CD4-positive, alpha-beta T cell treated with Interferon alpha-2 for 1 hour (primary cell): ENCODE measurements at regions not wholly inside any gene's neighbourhood (a gene's known extent, or its start where the extent isn't known, plus 50 kb on each side); places are given as distances from the start of the nearest gene placed in this dataset.
"Not testable (repeated sequence)": the region's sequence is repeated elsewhere in the genome, so short reads cannot be mapped to it uniquely, and the experiment has no call there.

Source experiments
- DNase-seq, 2 donors: peaks; one replicate each; pipeline ENCODE4 v3.0.0-alpha.2; 2020 to 2022

- no peak for DNase-seq
Measured at GRCh38 chr5:86981898-86982297, 285.8 kb upstream of the RASA1 start.

- DNase-seq, result no peak
Measured at GRCh38 chr5:86983208-86983607, 284.5 kb upstream of the RASA1 start.

GRCh38 chr5:86986837-86987236 is 280.8 kb upstream of the RASA1 start:
- DNase-seq, result peak in 1 of 2 donors; percentile 13

- DNase-seq, result no peak
Measured at GRCh38 chr5:86997516-86997915, 270.2 kb upstream of the RASA1 start.

- DNase-seq, result no peak
Measured at GRCh38 chr5:86999951-87000350, 267.7 kb upstream of the RASA1 start.

- DNase-seq, result no peak
Measured at GRCh38 chr5:87002485-87002884, 265.2 kb upstream of the RASA1 start.

- no peak for DNase-seq
Measured at GRCh38 chr5:87004101-87004500, 263.6 kb upstream of the RASA1 start.

GRCh38 chr5:87007737-87008136 is 259.9 kb upstream of the RASA1 start:
- DNase-seq, result no peak

GRCh38 chr5:87008751-87009560 is 258.7 kb upstream of the RASA1 start:
- DNase-seq, result no peak

GRCh38 chr5:87010736-87011135 is 256.9 kb upstream of the RASA1 start:
- DNase-seq, result no peak

- no peak for DNase-seq
Measured at GRCh38 chr5:87015901-87016300, 251.8 kb upstream of the RASA1 start.

GRCh38 chr5:87020099-87020934 is 247.4 kb upstream of the RASA1 start:
- DNase-seq, result peak; percentile 6 to 32

GRCh38 chr5:87022415-87022814 is 245.3 kb upstream of the RASA1 start:
- DNase-seq, result no peak

GRCh38 chr5:87027570-87027969 is 240.1 kb upstream of the RASA1 start:
- DNase-seq, result no peak

GRCh38 chr5:87029951-87030350 is 237.7 kb upstream of the RASA1 start:
- DNase-seq, result no peak

GRCh38 chr5:87030699-87031098 is 237.0 kb upstream of the RASA1 start:
- DNase-seq, result no peak

GRCh38 chr5:87034557-87034956 is 233.1 kb upstream of the RASA1 start:
- DNase-seq, result no peak

- no peak for DNase-seq
Measured at GRCh38 chr5:87042554-87042953, 225.1 kb upstream of the RASA1 start.

- no peak for DNase-seq
Measured at GRCh38 chr5:87048156-87048555, 219.5 kb upstream of the RASA1 start.

GRCh38 chr5:87049012-87049411 is 218.7 kb upstream of the RASA1 start:
- DNase-seq, result not testable (repeated sequence)

- DNase-seq, result no peak
Measured at GRCh38 chr5:87051502-87052113, 216.1 kb upstream of the RASA1 start.

GRCh38 chr5:87053146-87053545 is 214.5 kb upstream of the RASA1 start:
- DNase-seq, result no peak

- DNase-seq, result no peak
Measured at GRCh38 chr5:87054821-87055220, 212.9 kb upstream of the RASA1 start.

GRCh38 chr5:87061046-87061445 is 206.6 kb upstream of the RASA1 start:
- DNase-seq, result no peak
